Stomach (tissue), 8 donors: ENCODE measurements at regions not wholly inside any gene's neighbourhood (a gene's known extent, or its start where the extent isn't known, plus 50 kb on each side); places are given as distances from the start of the nearest gene placed in this dataset.

Experiments
- DNase-seq, 2 donors: peaks; one replicate each; pipeline versions ENCODE4 v3.0.0 to v3.0.0-alpha.2; 2013 to 2019
- H3K27ac ChIP-seq, 5 donors: fragments of 200-600 bp in 4 of 5; sonication (generic) in 4 of 5; one replicate each; pipeline ENCODE4 v1.5.1; 2013 to 2019; ENCODE audit warnings: mild to moderate bottlenecking in 1 of 5, moderate library complexity in 1 of 5
- H3K27me3 ChIP-seq, 3 donors: fragments of 200-600 bp; sonication (generic); one replicate each; pipeline ENCODE4 v1.5.1; 2017 to 2019; ENCODE audit warnings: mixed run types in 1 of 3
- H3K36me3 ChIP-seq, 4 donors: fragments of 200-600 bp; sonication (generic); 1 replicate in 3 of 4; 2 replicates in 1 of 4; pipeline ENCODE4 v1.5.1; 2016 to 2019
- H3K4me1 ChIP-seq, 4 donors: fragments of 200-600 bp; sonication (generic); one replicate each; pipeline ENCODE4 v1.5.1; 2016 to 2019
- H3K4me3 ChIP-seq, 4 donors: fragments of 200-600 bp; sonication (generic) in 3 of 4; one replicate each; pipeline ENCODE4 v1.5.1; 2016 to 2019; ENCODE audit warnings: mild to moderate bottlenecking in 1 of 4
- H3K9me3 ChIP-seq, 4 donors: fragments of 200-600 bp; sonication (generic); one replicate each; pipeline ENCODE4 v1.5.1; 2016 to 2019
- CTCF ChIP-seq, 7 experiments: fragments of 450-650 bp in 4 of 7; fragments of 200-600 bp in 3 of 7; sonication (generic) in 3 of 7; IDR thresholded peaks; one replicate each; pipeline ENCODE4 v1.5.1; 2016 to 2019; ENCODE audit warnings: antibody characterized with exemption in 7 of 7, control low read depth in 2 of 7, mild to moderate bottlenecking in 1 of 7
- EP300 ChIP-seq: sonication (generic); formaldehyde crosslinking; IDR thresholded peaks from one replicate; pipeline ENCODE4 v1.6.1; 2017; ENCODE audit warnings: antibody characterized with exemption
- POLR2A ChIP-seq, 4 donors: fragments of 450-650 bp; IDR thresholded peaks; one replicate each; pipeline ENCODE4 v1.6.1; 2016; ENCODE audit warnings: antibody characterized with exemption in 4 of 4, control low read depth in 2 of 4, mild to moderate bottlenecking in 1 of 4, moderate library complexity in 1 of 4
- POLR2AphosphoS5 ChIP-seq, 3 donors: sonication (generic); formaldehyde crosslinking; IDR thresholded peaks; one replicate each; pipeline ENCODE4 v1.6.1; 2016; ENCODE audit warnings: antibody characterized with exemption in 3 of 3
- WGBS, 5 donors: extraction: QIAGEN DNeasy Blood & Tissue Kit in 3 of 5; methylation state at CpG; one replicate each; pipeline versions ENCODE4 v1.1.5 to v1.1.7; 2013 to 2018; 5-methylcytosine and 5-hydroxymethylcytosine counted together
- intact Hi-C: fragments of 100-400 bp; cut with DNase I; formaldehyde crosslinking; loops from one replicate; pipeline ENCODE4 v1.15.1; 2023; ENCODE audit warnings: low total_unique reads
- donor health status: healthy with polysubstance abuse.
- donor health status: Bipolar disorder and iron deficiency.
- donor health status: healthy.

GRCh38 chr15:39354189-39354588 lies 226.7 kb upstream of the THBS1 start:
- Histone ChIP-seq H3K36me3 (no peaks in the 10 kb centered on the region), H3K27me3 (no peaks in the 10 kb centered on the region), H3K4me1 (peaks cover 12 to 18% (median 15%) of the 10 kb centered on the region in 4 donors), H3K9me3 (no peaks in the 10 kb centered on the region), H3K27ac (no peak overlapping the region), H3K4me3 (no peak overlapping the region)
- no peak for TF ChIP-seq POLR2A (IDR thresholded peaks at IDR 0.05)
- TF ChIP-seq CTCF (IDR thresholded peaks at IDR 0.05): no peak
- TF ChIP-seq POLR2AphosphoS5 (IDR thresholded peaks at IDR 0.05): no peak
- TF ChIP-seq EP300: no peak
- 87 to 96% (median 93%) methylated on average over 3 of the region's 3 CpGs for WGBS, 5 donors
- no peak for DNase-seq
- intact Hi-C loops: no loop called here

- Histone ChIP-seq H3K27me3 (no peaks in the 10 kb centered on the region), H3K4me1 (peaks cover 12 to 24% (median 16%) of the 10 kb centered on the region in 4 donors), H3K9me3 (no peaks in the 10 kb centered on the region), H3K36me3 (no peaks in the 10 kb centered on the region), H3K27ac (peak overlapping the region in 4 of 5 donors; percentile 18 to 81 (median 74)), H3K4me3 (no peak overlapping the region)
- TF ChIP-seq CTCF (IDR thresholded peaks at IDR 0.05) (no peak), EP300 (no peak), POLR2AphosphoS5 (IDR thresholded peaks at IDR 0.05) (no peak), POLR2A (IDR thresholded peaks at IDR 0.05) (no peak)
- no peak for DNase-seq
- intact Hi-C loops: no loop called here
- 46 to 55% (median 46%) methylated on average over 8 of the region's 8 CpGs for WGBS, 5 donors
Observed at GRCh38 chr15:39357480-39358268, 223.2 kb upstream of the THBS1 start.

GRCh38 chr15:39358441-39359041 lies 222.3 kb upstream of the THBS1 start:
- H3K4me3 ChIP-seq: no peak overlapping the region
- intact Hi-C loops: no loop called here

GRCh38 chr15:39359771-39360170 lies 221.1 kb upstream of the THBS1 start:
- H3K4me3 ChIP-seq: no peak overlapping the region
- no peaks in the 10 kb centered on the region for H3K9me3 ChIP-seq
- DNase-seq: no peak
- H3K27me3 ChIP-seq: no peaks in the 10 kb centered on the region
- peaks cover 12 to 24% (median 16%) of the 10 kb centered on the region in 4 donors for H3K4me1 ChIP-seq
- peak overlapping the region in 1 of 5 donors; percentile 81 for H3K27ac ChIP-seq
- no peaks in the 10 kb centered on the region for H3K36me3 ChIP-seq
- 58 to 91% (median 60%) methylated on average over 3 of the region's 3 CpGs for WGBS, 5 donors
- TF ChIP-seq CTCF (IDR thresholded peaks at IDR 0.05) (no peak), EP300 (no peak), POLR2AphosphoS5 (IDR thresholded peaks at IDR 0.05) (no peak), POLR2A (IDR thresholded peaks at IDR 0.05) (no peak)
- intact Hi-C loops: no loop called here

More at GRCh38 chr15:39358441-39359041, 222.3 kb upstream of the THBS1 start:
- peaks cover 12 to 24% (median 16%) of the 10 kb centered on the region in 4 donors for H3K4me1 ChIP-seq
- H3K36me3 ChIP-seq: no peaks in the 10 kb centered on the region
- H3K9me3 ChIP-seq: no peaks in the 10 kb centered on the region
- peak overlapping the region; percentile 18 to 81 (median 74) for H3K27ac ChIP-seq
- WGBS, 5 donors: 9 to 29% (median 20%) methylated on average over 3 of the region's 3 CpGs
- H3K27me3 ChIP-seq: no peaks in the 10 kb centered on the region
- TF ChIP-seq POLR2AphosphoS5 (IDR thresholded peaks at IDR 0.05) (peak; percentile 4 to 34 (median 6)), POLR2A (IDR thresholded peaks at IDR 0.05) (no peak)
- DNase-seq: peak; percentile 45 to 61
